ENCODE measurements at regions not wholly inside any gene's neighbourhood (a gene's known extent, or its start where the extent isn't known, plus 50 kb on each side); places are given as distances from the start of the nearest gene placed in this dataset.

GRCh38 chr4:164359881-164360280, 394.1 kb upstream of the SMIM31 start:
- H3K4me3 ChIP-seq = no peak overlapping the region
- H3K27me3 ChIP-seq = no peaks in the 10 kb centered on the region
- H3K27ac ChIP-seq = no peak overlapping the region
- H3K9me3 ChIP-seq = no peaks in the 10 kb centered on the region
- H3K36me3 ChIP-seq = no peaks in the 10 kb centered on the region
- TF ChIP-seq CTCF (IDR thresholded peaks at IDR 0.05) = no peak
- H3K4me1 ChIP-seq = no peaks in the 10 kb centered on the region
- ATAC-seq (no peak), DNase-seq (no peak)
- intact Hi-C loops (cut with DNase I) = no loop called here

- TF ChIP-seq CTCF (IDR thresholded peaks at IDR 0.05) = no peak
- intact Hi-C loops (cut with DNase I) = no loop called here
- Histone ChIP-seq H3K4me3 (no peak overlapping the region), H3K9me3 (no peaks in the 10 kb centered on the region), H3K27ac (no peak overlapping the region), H3K27me3 (no peaks in the 10 kb centered on the region), H3K36me3 (no peaks in the 10 kb centered on the region), H3K4me1 (no peaks in the 10 kb centered on the region)
- ATAC-seq = no peak
- DNase-seq = peak in 1 of 4 donors; percentile 16
Observed at GRCh38 chr4:164368894-164369293, 385.0 kb upstream of the SMIM31 start.

GRCh38 chr4:164373021-164373420, 380.9 kb upstream of the SMIM31 start:
- Histone ChIP-seq H3K9me3 (no peaks in the 10 kb centered on the region), H3K36me3 (no peaks in the 10 kb centered on the region), H3K4me3 (no peak overlapping the region), H3K27me3 (no peaks in the 10 kb centered on the region), H3K27ac (no peak overlapping the region), H3K4me1 (no peaks in the 10 kb centered on the region)
- ATAC-seq (no peak), DNase-seq (no peak)
- no peak for TF ChIP-seq CTCF (IDR thresholded peaks at IDR 0.05)
- intact Hi-C loops (cut with DNase I) = no loop called here

GRCh38 chr4:164377277-164377676, 376.7 kb upstream of the SMIM31 start:
- no peak for TF ChIP-seq CTCF (IDR thresholded peaks at IDR 0.05)
- no peak for DNase-seq
- Histone ChIP-seq H3K9me3 (no peaks in the 10 kb centered on the region), H3K36me3 (no peaks in the 10 kb centered on the region), H3K27me3 (peaks cover 0 to 6% of the 10 kb centered on the region in 2 donors), H3K4me1 (no peaks in the 10 kb centered on the region), H3K27ac (no peak overlapping the region), H3K4me3 (no peak overlapping the region)
- no peak for ATAC-seq
- intact Hi-C loops (cut with DNase I) = no loop called here

- H3K27me3 ChIP-seq = peaks cover 10 to 17% of the 10 kb centered on the region in 2 donors
- no peak overlapping the region for H3K4me3 ChIP-seq
- no peak for TF ChIP-seq CTCF (IDR thresholded peaks at IDR 0.05)
- peaks cover 0 to under 1% of the 10 kb centered on the region in 2 donors for H3K4me1 ChIP-seq
- no peak overlapping the region for H3K27ac ChIP-seq
- no peaks in the 10 kb centered on the region for H3K36me3 ChIP-seq
- H3K9me3 ChIP-seq = no peaks in the 10 kb centered on the region
- intact Hi-C loops (cut with DNase I) = no loop called here
- no peak for DNase-seq
- ATAC-seq = no peak
Observed at GRCh38 chr4:164378361-164378760, 375.6 kb upstream of the SMIM31 start.

Data from left lung (tissue), 4 donors.